ENCODE measurements at regions not wholly inside any gene's neighbourhood (a gene's known extent, or its start where the extent isn't known, plus 50 kb on each side); places are given as distances from the start of the nearest gene placed in this dataset.
"Not testable (repeated sequence)": the region's sequence is repeated elsewhere in the genome, so short reads cannot be mapped to it uniquely, and the experiment has no call there.

- no peak for DNase-seq
These were observed 238.4 kb upstream of the TBX18 start for GRCh38 chr6:85002847-85003246.

GRCh38 chr6:85000001-85000400, 235.6 kb upstream of the TBX18 start:
- no peak for DNase-seq

- no peak for DNase-seq
These were observed 233.8 kb upstream of the TBX18 start for GRCh38 chr6:84998223-84998622.

GRCh38 chr6:84988766-84989165, 224.4 kb upstream of the TBX18 start:
- not testable (repeated sequence) for DNase-seq

GRCh38 chr6:84985490-84985889, 221.1 kb upstream of the TBX18 start:
- DNase-seq = not testable (repeated sequence)

GRCh38 chr6:84979541-84979940, 215.1 kb upstream of the TBX18 start:
- no peak for DNase-seq

- DNase-seq = no peak
These were observed 212.9 kb upstream of the TBX18 start for GRCh38 chr6:84977363-84977705.

GRCh38 chr6:84976526-84977362, 212.3 kb upstream of the TBX18 start:
- no peak for DNase-seq

- no peak for DNase-seq
These were observed 210.9 kb upstream of the TBX18 start for GRCh38 chr6:84975316-84975715.

- no peak for DNase-seq
These were observed 209.2 kb upstream of the TBX18 start for GRCh38 chr6:84973606-84974005.

GRCh38 chr6:84967965-84968364, 203.6 kb upstream of the TBX18 start:
- no peak for DNase-seq

- peak; percentile 29 for DNase-seq
These were observed 203.0 kb upstream of the TBX18 start for GRCh38 chr6:84967389-84967788.

GRCh38 chr6:84953111-84953755, 188.8 kb upstream of the TBX18 start:
- no peak for DNase-seq

- not testable (repeated sequence) for DNase-seq
These were observed 180.5 kb upstream of the TBX18 start for GRCh38 chr6:84944926-84945325.

GRCh38 chr6:84943905-84944304, 179.5 kb upstream of the TBX18 start:
- DNase-seq = no peak

- DNase-seq = not testable (repeated sequence)
These were observed 177.2 kb upstream of the TBX18 start for GRCh38 chr6:84941609-84942008.

- DNase-seq = no peak
These were observed 164.8 kb upstream of the TBX18 start for GRCh38 chr6:84929212-84929611.

GRCh38 chr6:84927551-84927950, 163.2 kb upstream of the TBX18 start:
- no peak for DNase-seq

GRCh38 chr6:84926189-84927155, 162.1 kb upstream of the TBX18 start:
- no peak for DNase-seq

- DNase-seq = no peak
These were observed 157.5 kb upstream of the TBX18 start for GRCh38 chr6:84921891-84922290.

GRCh38 chr6:84920021-84920420, 155.6 kb upstream of the TBX18 start:
- DNase-seq = no peak

GRCh38 chr6:84916704-84917103, 152.3 kb upstream of the TBX18 start:
- DNase-seq = no peak

Measured in NCI-H1694 (cell line).